AG20443 (cell line): ENCODE measurements at regions not wholly inside any gene's neighbourhood (a gene's known extent, or its start where the extent isn't known, plus 50 kb on each side); places are given as distances from the start of the nearest gene placed in this dataset.

ENCODE experiments used
- DNase-seq: peaks from one replicate; pipeline ENCODE4 v3.0.0; 2012; ENCODE audit warnings: low spot score, mixed read lengths

DNA sequence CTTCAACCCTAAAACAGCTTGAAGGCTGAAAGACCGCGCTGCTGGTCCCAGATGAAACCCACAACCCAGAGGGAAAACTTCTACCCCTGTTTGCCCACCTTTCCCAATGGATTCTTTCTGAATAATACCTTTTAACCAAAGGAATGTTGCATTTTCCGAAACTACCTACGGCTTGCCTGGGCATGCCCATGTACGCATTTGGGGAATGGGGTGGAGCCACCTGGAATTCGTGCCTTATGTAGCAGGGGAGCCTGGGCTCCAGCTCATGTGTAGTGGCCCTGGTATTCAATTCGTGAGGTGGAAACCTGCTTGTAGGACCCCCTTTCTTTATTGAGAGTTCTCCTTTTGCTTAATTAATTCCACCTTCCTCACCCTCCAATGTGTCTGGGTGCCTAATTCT, 256.6 kb upstream of the RGS18 start:
- DNase-seq: no peak

- DNase-seq: no peak
Observed at GRCh38 chr1:191904991-191905390, 253.3 kb upstream of the RGS18 start.

GRCh38 chr1:191905781-191906180, 252.5 kb upstream of the RGS18 start:
- no peak for DNase-seq

DNA sequence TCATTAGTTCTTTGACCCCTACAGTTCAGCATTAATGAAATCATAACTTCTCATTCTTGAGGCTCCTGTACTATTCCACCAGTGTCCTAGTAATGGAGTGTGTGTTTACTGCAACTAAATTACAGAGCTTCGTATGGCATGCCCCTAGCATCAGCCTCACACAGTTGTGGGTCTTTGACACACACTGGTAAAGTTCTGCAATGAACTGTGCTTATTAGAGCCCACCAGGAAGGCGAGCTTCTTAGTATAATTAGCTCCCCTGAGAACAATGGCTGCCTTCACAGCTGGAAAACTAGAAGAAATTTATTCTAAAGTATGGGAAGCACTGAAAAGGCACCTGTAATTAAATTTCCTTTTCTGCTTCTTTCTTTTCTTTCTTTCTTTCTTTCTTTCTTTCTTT, 251.1 kb upstream of the RGS18 start:
- DNase-seq: no peak

DNA sequence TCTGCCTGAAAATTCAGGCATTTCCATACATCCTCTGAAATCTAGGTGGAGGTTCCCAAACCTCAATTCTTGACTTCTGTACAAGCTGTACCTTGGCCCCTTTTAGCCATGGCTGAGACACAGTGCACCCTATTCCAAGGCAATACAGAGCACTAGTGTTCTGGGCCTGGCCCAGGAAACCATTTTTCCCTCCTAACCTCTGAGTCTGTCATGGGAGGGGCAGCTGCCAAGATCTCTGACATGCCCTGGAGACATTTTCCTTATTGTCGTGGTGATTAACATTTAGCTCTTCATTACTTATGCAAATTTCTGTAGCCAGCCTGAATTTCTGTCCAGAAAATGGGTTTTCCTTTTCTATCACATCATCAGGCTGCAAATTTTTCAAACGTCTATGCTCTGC, 248.0 kb upstream of the RGS18 start:
- DNase-seq: no peak

DNA sequence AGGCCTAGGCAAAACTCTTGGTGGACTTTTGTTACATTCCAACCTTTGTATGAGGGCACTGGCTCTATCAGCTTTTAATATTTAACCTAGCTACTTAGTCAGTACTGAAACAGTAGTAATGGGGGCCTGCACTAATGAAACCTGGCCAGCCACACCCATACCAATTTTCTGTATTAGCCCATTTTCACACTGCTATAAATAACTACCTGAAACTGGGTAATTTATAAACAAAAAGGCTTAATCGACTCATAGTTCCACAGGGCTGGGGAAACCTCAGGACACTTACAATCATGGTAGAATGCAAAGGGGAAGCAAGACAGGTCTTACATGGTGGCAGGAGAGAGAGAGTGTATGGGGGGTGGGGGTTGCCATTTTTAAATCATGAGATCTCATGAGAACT, 245.7 kb upstream of the RGS18 start:
- no peak for DNase-seq

DNA sequence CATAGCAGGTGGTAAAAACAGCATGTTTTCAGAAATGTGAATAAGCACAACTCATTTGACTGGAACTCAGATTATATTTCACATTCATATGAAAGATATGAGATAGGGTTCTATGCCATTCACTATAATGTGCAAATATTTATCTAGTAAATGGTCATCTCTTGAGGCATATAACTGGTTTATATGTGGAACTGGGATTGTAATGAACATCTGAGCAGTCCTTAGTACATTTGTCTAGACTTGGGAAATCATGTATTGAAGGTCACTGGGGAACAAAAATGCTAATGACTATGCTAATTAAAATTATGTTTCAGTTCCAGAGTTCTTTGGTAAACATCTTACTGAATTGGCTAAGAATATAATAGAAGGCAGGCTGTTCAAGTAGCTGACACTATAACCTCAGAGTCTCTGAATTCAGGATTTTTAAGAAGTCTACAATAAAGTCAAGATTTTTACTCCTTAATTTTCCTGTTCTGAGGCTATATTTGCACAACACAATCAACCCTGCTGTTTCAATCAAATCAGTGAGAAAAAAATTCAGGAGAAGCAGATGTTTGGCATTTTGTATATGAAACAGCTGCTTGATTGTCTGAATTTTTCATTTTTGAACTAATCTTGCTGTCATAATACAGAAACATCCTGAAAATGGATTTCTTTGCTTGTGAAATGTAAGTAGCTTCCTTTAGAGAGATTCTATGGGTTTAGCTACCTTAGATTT, 244.8 kb upstream of the RGS18 start:
- no peak for DNase-seq

DNA sequence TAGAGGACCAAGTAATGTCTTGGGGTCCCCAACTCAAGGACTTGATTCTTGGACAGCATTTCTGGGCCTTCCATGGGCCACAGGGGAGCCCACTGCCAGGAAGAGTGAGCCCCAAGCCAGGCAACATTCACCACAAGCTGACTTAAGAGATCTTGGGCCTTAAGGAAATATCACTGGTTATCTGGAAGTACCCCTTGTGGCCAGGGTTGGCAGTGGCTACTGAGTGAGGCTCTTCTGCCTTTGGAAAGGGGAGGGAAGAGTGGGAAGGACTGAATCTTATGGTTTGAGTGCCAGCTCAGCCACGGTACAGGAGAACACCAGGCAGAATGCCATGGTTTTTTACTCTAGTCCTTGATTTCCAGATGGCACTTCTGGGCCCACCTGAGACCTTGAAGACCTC, 228.9 kb upstream of the RGS18 start:
- no peak for DNase-seq

DNA sequence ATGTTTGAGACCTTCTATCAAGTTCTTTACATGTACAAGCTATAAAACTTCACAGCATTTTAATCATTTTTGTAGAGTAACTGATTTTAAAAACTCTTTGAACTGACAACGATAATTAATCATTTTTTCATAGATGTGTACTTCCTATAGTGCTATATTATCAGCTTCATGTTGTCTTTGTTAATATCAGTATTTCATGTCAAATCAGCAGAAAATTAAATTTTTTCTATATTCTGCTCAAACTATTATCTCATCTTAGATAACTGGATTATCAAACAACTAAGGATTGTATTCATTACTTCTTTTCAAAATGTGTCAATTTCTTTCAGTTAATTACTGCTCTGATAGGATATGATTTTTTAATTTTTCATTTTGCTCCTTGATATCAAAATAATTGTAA, 214.6 kb upstream of the RGS18 start:
- no peak for DNase-seq

DNA sequence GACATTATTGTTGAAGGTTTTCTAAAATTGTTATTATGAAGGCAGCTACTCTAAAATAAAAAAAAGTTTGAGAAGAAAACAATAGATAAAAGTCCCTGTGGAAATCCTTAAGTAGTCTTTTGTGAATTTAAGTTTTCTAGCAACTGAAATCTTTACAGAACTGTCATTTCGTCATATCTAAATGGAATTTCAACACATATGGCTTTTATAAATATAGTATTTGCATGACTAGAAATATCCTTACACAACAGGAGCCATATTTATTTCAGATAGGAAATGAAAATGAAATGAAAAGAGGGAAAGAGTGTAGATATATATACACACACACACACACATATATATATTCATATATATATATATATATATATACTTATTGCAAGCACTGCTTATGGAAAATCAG, 204.7 kb upstream of the RGS18 start:
- DNase-seq: no peak

GRCh38 chr1:191959856-191960255, 198.4 kb upstream of the RGS18 start:
- no peak for DNase-seq

- DNase-seq: no peak
Observed at GRCh38 chr1:191963286-191963685, 195.0 kb upstream of the RGS18 start.

GRCh38 chr1:191963781-191964455, 194.3 kb upstream of the RGS18 start:
- DNase-seq: no peak

GRCh38 chr1:191969290-191969689, 189.0 kb upstream of the RGS18 start:
- no peak for DNase-seq

DNA sequence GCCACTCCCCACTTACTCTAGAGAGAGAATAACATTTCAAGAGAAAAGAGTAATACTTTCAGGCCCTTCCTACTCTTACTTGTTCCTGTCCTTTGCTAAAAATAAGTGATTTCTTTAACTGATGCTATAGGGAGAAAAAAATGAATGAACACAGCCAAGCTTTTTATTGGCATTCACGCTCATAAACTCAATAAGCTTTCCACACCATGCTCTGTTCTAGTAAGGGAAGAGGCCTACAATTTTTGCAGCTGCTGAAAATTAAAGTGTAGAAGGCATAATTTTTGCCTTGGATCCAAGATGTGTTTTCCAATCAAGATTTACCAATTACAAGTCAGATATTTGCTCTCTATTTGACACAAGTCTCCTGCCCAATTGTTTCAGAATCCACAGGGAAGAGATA, 188.1 kb upstream of the RGS18 start:
- DNase-seq: no peak

DNA sequence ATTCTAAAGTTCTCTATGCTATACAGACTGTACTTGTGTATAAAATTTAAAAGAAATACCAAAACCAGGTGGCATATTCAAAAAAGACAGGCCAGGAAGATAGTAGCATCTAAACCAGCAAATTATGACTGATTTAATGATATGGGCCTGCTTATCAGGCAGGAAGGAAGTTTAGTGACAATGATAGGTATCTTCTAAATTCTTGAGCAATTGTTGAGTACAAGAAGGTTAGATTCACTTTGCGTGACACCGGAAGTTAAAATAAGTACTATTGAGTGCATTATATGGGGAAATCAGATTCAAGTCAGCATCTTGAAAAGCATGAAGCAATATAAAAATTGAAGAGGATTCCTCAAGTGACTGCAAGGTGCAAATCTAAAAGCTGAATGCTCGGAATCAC, 186.8 kb upstream of the RGS18 start:
- DNase-seq: no peak

DNA sequence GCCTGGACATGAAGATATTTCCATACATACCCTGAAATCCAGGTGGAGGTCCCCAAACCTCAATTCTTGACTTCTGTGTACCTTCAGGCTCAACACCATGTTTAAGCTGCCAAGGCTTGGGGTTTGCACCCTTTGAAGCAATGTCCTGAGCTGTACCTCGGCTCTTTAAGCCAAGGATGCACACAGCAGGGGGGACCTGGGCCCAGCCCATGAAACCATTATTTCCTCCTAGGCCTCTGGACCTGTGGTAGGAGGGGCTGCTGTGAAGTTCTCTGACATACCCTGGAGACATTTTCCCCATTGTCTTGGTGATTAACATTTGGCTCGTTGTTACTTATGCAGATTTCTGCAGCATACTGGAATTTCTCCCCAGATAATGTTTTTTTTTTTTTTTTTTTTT, 184.3 kb upstream of the RGS18 start:
- DNase-seq: no peak

GRCh38 chr1:191977874-191978506, 180.3 kb upstream of the RGS18 start:
- no peak for DNase-seq

- no peak for DNase-seq
Observed at GRCh38 chr1:191984856-191985255, 173.4 kb upstream of the RGS18 start.

DNA sequence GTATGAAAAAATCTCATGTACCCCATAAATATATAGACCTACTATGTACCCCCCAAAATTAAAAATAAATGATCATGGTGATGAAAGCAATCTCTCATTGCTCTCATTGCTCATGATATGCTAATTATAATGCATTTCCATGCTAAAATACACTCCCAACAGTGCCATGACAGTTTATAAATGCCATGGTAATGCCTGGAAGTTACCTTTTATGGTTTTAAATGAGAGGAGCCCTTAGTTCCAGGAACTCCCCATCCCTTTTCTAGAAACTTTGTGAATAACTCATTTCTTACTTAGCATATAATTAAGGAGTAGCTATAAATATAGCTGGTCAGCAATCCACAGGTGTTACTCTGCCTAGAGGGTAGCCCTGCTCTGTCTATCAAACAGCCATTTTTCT, 166.1 kb upstream of the RGS18 start:
- DNase-seq: no peak

- DNase-seq: no peak
Observed at GRCh38 chr1:191993549-191993948, 164.7 kb upstream of the RGS18 start.

GRCh38 chr1:192002063-192002462, 156.2 kb upstream of the RGS18 start:
- no peak for DNase-seq

DNA sequence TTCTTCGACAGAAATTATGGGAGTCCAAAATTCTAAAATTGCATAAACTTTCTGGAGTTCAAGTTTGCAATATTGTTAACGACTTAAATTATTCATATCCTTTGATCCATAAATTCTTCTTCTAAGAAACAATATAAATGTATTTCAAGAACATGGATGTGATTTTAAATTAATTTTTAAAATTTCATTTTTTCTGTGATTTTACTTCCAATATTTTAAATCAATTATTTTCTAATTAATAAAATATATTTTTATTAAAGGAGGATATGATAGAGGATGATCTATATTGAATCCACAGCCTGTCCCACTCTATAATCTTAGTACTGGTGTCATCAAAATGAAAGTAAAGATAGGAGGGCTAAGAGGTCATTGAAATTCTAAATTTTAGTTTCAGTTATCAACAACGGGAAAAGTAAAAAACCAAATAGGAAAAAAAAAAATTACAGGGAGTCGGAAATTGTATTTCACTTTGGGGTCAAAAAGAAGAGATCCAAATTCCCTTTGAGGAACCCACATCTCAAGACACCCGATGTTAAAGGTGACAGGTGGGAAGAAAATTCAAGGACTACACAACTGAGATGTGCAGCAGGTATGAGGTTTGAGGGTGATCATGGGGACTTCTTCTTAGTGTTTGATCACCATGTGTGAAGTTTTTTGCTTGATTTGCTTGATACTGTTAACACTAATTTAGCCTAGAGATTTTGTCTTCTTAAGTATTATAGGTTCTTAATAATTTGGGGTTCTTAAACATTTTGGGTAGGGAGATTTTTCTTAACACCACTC, 154.8 kb upstream of the RGS18 start:
- no peak for DNase-seq
